ENCODE measurements at regions not wholly inside any gene's neighbourhood (a gene's known extent, or its start where the extent isn't known, plus 50 kb on each side); places are given as distances from the start of the nearest gene placed in this dataset.

- Histone ChIP-seq H3K4me3 (no peak overlapping the region), H3K4me1 (ENCODE audit: insufficient read depth) (peaks cover 7% of the 10 kb centered on the region), H3K9me3 (ENCODE audit: low read depth) (no peaks in the 10 kb centered on the region), H3K9me2 (replicated peaks; ENCODE audit: insufficient read depth) (no peaks in the 10 kb centered on the region), H3K79me2 (no peaks in the 10 kb centered on the region), H3K4me2 (no peak overlapping the region), H3K36me3 (replicated peaks; ENCODE audit: insufficient read depth, low read depth) (no peaks in the 10 kb centered on the region), H3K27me3 (no peaks in the 10 kb centered on the region), H3K27ac (no peak overlapping the region), H4K20me1 (ENCODE audit: insufficient read depth, poor library complexity, severe bottlenecking) (no peaks in the 10 kb centered on the region), H2AFZ (no peak overlapping the region)
- 86% methylated on average over 2 of the region's 2 CpGs for WGBS (ENCODE audit: low lambda C conversion rate, missing lambda C conversion rate)
- TF ChIP-seq EZH2phosphoT487 (IDR thresholded peaks at IDR 0.05; ENCODE audit: low read depth, severe bottlenecking, unreplicated experiment), result no peak
- no peak for TF ChIP-seq EZH2 (IDR thresholded peaks at IDR 0.05; ENCODE audit: borderline replicate concordance)
- TF ChIP-seq, protein P1, sequence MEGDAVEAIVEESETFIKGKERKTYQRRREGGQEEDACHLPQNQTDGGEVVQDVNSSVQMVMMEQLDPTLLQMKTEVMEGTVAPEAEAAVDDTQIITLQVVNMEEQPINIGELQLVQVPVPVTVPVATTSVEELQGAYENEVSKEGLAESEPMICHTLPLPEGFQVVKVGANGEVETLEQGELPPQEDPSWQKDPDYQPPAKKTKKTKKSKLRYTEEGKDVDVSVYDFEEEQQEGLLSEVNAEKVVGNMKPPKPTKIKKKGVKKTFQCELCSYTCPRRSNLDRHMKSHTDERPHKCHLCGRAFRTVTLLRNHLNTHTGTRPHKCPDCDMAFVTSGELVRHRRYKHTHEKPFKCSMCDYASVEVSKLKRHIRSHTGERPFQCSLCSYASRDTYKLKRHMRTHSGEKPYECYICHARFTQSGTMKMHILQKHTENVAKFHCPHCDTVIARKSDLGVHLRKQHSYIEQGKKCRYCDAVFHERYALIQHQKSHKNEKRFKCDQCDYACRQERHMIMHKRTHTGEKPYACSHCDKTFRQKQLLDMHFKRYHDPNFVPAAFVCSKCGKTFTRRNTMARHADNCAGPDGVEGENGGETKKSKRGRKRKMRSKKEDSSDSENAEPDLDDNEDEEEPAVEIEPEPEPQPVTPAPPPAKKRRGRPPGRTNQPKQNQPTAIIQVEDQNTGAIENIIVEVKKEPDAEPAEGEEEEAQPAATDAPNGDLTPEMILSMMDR (IDR thresholded peaks at IDR 0.05; ENCODE audit: poor library complexity), result no peak
- DNase-seq (ENCODE audit: low spot score), result no peak
Measured at GRCh38 chr10:4256971-4257370, 472.0 kb upstream of the KLF6 start.

- H3K79me2 ChIP-seq, result no peaks in the 10 kb centered on the region
- no peaks in the 10 kb centered on the region for H3K27me3 ChIP-seq
- no peak overlapping the region for H3K27ac ChIP-seq
- WGBS (ENCODE audit: low lambda C conversion rate, missing lambda C conversion rate), result 88% methylated on average over 3 of the region's 3 CpGs
- H3K4me1 ChIP-seq (ENCODE audit: insufficient read depth), result peaks cover 7% of the 10 kb centered on the region
- H4K20me1 ChIP-seq (ENCODE audit: insufficient read depth, poor library complexity, severe bottlenecking), result no peaks in the 10 kb centered on the region
- H3K4me2 ChIP-seq, result no peak overlapping the region
- no peaks in the 10 kb centered on the region for H3K9me2 ChIP-seq (replicated peaks; ENCODE audit: insufficient read depth)
- H3K36me3 ChIP-seq (replicated peaks; ENCODE audit: insufficient read depth, low read depth), result no peaks in the 10 kb centered on the region
- no peaks in the 10 kb centered on the region for H3K9me3 ChIP-seq (ENCODE audit: low read depth)
- TF ChIP-seq, protein P1 (IDR thresholded peaks at IDR 0.05; ENCODE audit: poor library complexity), result no peak
- no peak for TF ChIP-seq EZH2 (IDR thresholded peaks at IDR 0.05; ENCODE audit: borderline replicate concordance)
- no peak for TF ChIP-seq EZH2phosphoT487 (IDR thresholded peaks at IDR 0.05; ENCODE audit: low read depth, severe bottlenecking, unreplicated experiment)
- H3K4me3 ChIP-seq, result no peak overlapping the region
- no peak for DNase-seq (ENCODE audit: low spot score)
- H2AFZ ChIP-seq, result no peak overlapping the region
Measured at GRCh38 chr10:4255751-4256150, 470.7 kb upstream of the KLF6 start.

DNA sequence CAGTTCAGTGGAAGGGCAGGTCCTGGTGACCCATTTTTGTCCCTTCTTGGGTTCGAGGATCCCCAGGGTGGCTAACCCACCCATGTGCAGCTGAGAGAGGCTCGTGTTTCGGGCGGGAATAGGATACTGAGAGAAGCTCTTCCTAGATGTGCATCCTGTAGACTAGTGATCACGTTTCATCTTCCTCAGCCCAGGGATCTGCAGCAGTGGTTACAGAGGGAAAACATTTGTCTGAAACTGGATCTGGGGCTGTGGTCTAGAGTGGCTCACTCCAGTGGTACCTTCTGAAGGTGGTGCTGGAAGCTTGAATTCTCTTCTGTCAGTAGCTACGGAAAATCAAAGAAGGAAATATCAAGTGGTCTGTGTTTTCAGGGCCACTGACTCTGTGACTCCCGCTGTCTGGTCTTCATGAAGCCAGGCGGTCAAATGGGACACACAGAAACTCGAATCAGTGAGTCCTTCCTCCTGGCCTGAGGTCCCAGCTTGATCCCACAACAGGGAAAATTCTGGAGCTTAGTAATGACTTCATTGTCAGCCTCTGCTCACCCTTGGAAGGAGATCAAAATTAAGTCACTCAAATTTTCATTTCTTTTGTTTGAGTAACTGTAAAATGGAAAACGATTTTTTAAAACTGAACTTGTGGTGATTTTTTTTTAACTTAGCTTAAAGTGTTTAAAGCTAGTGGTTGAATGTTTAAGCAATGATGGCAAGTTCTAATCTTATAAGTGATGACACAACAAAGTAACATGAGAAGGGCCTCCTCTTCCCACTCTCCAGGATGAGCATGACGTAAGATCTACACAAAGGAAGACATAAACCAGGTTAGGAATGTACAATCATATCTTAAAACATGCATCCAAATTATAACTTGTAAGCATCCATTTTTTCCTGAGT lies 469.3 kb upstream of the KLF6 start:
- WGBS (ENCODE audit: low lambda C conversion rate, missing lambda C conversion rate), result 87% methylated on average over 11 of the region's 11 CpGs
- Histone ChIP-seq H3K27me3 (no peaks in the 10 kb centered on the region), H3K27ac (peak overlapping the region; percentile 62), H3K9me2 (replicated peaks; ENCODE audit: insufficient read depth) (no peaks in the 10 kb centered on the region), H3K79me2 (no peaks in the 10 kb centered on the region), H3K4me3 (no peak overlapping the region), H3K4me2 (no peak overlapping the region), H4K20me1 (ENCODE audit: insufficient read depth, poor library complexity, severe bottlenecking) (no peaks in the 10 kb centered on the region), H3K9me3 (ENCODE audit: low read depth) (no peaks in the 10 kb centered on the region), H3K36me3 (replicated peaks; ENCODE audit: insufficient read depth, low read depth) (no peaks in the 10 kb centered on the region), H3K4me1 (ENCODE audit: insufficient read depth) (no peaks in the 10 kb centered on the region), H2AFZ (no peak overlapping the region)
- TF ChIP-seq EZH2 (IDR thresholded peaks at IDR 0.05; ENCODE audit: borderline replicate concordance), result no peak
- DNase-seq (ENCODE audit: low spot score), result peak; percentile 29

DNA sequence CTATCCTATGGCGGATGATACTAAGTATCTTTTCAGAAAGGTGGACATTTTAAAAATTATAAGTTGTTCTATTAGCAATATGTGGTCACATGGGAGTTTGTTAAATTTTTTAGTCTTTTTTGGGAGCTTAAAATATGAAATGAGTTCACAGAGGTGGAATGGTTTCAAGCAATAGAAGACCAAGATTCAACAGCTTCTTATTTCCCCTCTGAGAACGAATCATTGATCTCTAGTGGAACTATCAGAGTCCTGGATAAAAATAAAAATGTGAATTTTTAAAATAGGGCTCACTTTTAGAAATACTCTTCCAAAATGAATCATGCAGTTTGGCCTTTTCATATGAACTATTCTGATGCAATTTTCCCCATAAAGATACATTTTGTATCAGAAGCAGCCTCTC lies 467.7 kb upstream of the KLF6 start:
- H2AFZ ChIP-seq, result no peak overlapping the region
- H3K4me1 ChIP-seq (ENCODE audit: insufficient read depth), result no peaks in the 10 kb centered on the region
- 96% methylated on average over 2 of the region's 2 CpGs for WGBS (ENCODE audit: low lambda C conversion rate, missing lambda C conversion rate)
- no peak for DNase-seq (ENCODE audit: low spot score)
- TF ChIP-seq EZH2phosphoT487 (IDR thresholded peaks at IDR 0.05; ENCODE audit: low read depth, severe bottlenecking, unreplicated experiment) (no peak), EZH2 (IDR thresholded peaks at IDR 0.05; ENCODE audit: borderline replicate concordance) (no peak)
- TF ChIP-seq, protein P1 (IDR thresholded peaks at IDR 0.05; ENCODE audit: poor library complexity), result no peak
- H3K36me3 ChIP-seq (replicated peaks; ENCODE audit: insufficient read depth, low read depth), result no peaks in the 10 kb centered on the region
- no peaks in the 10 kb centered on the region for H3K9me3 ChIP-seq (ENCODE audit: low read depth)
- H3K79me2 ChIP-seq, result no peaks in the 10 kb centered on the region
- H3K27me3 ChIP-seq, result no peaks in the 10 kb centered on the region
- H3K27ac ChIP-seq, result no peak overlapping the region
- no peak overlapping the region for H3K4me2 ChIP-seq
- no peak overlapping the region for H3K4me3 ChIP-seq
- no peaks in the 10 kb centered on the region for H4K20me1 ChIP-seq (ENCODE audit: insufficient read depth, poor library complexity, severe bottlenecking)
- no peaks in the 10 kb centered on the region for H3K9me2 ChIP-seq (replicated peaks; ENCODE audit: insufficient read depth)
